Stomach (tissue), 8 donors: ENCODE measurements at regions not wholly inside any gene's neighbourhood (a gene's known extent, or its start where the extent isn't known, plus 50 kb on each side); places are given as distances from the start of the nearest gene placed in this dataset.
A peak's percentile ranks its signal among the peaks of the same experiment; 100 is the strongest.

Source experiments
- DNase-seq, 2 donors: peaks; one replicate each; pipeline versions ENCODE4 v3.0.0 to v3.0.0-alpha.2; 2013 to 2019
- H3K27ac ChIP-seq, 5 donors: fragments of 200-600 bp in 4 of 5; sonication (generic) in 4 of 5; one replicate each; pipeline ENCODE4 v1.5.1; 2013 to 2019; ENCODE audit warnings: mild to moderate bottlenecking in 1 of 5, moderate library complexity in 1 of 5
- H3K27me3 ChIP-seq, 3 donors: fragments of 200-600 bp; sonication (generic); one replicate each; pipeline ENCODE4 v1.5.1; 2017 to 2019; ENCODE audit warnings: mixed run types in 1 of 3
- H3K36me3 ChIP-seq, 4 donors: fragments of 200-600 bp; sonication (generic); 1 replicate in 3 of 4; 2 replicates in 1 of 4; pipeline ENCODE4 v1.5.1; 2016 to 2019
- H3K4me1 ChIP-seq, 4 donors: fragments of 200-600 bp; sonication (generic); one replicate each; pipeline ENCODE4 v1.5.1; 2016 to 2019
- H3K4me3 ChIP-seq, 4 donors: fragments of 200-600 bp; sonication (generic) in 3 of 4; one replicate each; pipeline ENCODE4 v1.5.1; 2016 to 2019; ENCODE audit warnings: mild to moderate bottlenecking in 1 of 4
- H3K9me3 ChIP-seq, 4 donors: fragments of 200-600 bp; sonication (generic); one replicate each; pipeline ENCODE4 v1.5.1; 2016 to 2019
- CTCF ChIP-seq, 7 experiments: fragments of 450-650 bp in 4 of 7; fragments of 200-600 bp in 3 of 7; sonication (generic) in 3 of 7; IDR thresholded peaks; one replicate each; pipeline ENCODE4 v1.5.1; 2016 to 2019; ENCODE audit warnings: antibody characterized with exemption in 7 of 7, control low read depth in 2 of 7, mild to moderate bottlenecking in 1 of 7
- EP300 ChIP-seq: sonication (generic); formaldehyde crosslinking; IDR thresholded peaks from one replicate; pipeline ENCODE4 v1.6.1; 2017; ENCODE audit warnings: antibody characterized with exemption
- POLR2A ChIP-seq, 4 donors: fragments of 450-650 bp; IDR thresholded peaks; one replicate each; pipeline ENCODE4 v1.6.1; 2016; ENCODE audit warnings: antibody characterized with exemption in 4 of 4, control low read depth in 2 of 4, mild to moderate bottlenecking in 1 of 4, moderate library complexity in 1 of 4
- POLR2AphosphoS5 ChIP-seq, 3 donors: sonication (generic); formaldehyde crosslinking; IDR thresholded peaks; one replicate each; pipeline ENCODE4 v1.6.1; 2016; ENCODE audit warnings: antibody characterized with exemption in 3 of 3
- WGBS, 5 donors: extraction: QIAGEN DNeasy Blood & Tissue Kit in 3 of 5; methylation state at CpG; one replicate each; pipeline versions ENCODE4 v1.1.5 to v1.1.7; 2013 to 2018; 5-methylcytosine and 5-hydroxymethylcytosine counted together
- intact Hi-C: fragments of 100-400 bp; cut with DNase I; formaldehyde crosslinking; loops from one replicate; pipeline ENCODE4 v1.15.1; 2023; ENCODE audit warnings: low total_unique reads
- donor health status: healthy with polysubstance abuse.
- donor health status: Bipolar disorder and iron deficiency.
- donor health status: healthy.

GRCh38 chr2:226272435-226272834, 527.2 kb downstream of the IRS1 start:
- intact Hi-C loops = no loop called here
- 24 to 56% (median 43%) methylated on average over 1 of the region's 1 CpG for WGBS, 5 donors
- no peak for DNase-seq
- Histone ChIP-seq H3K27ac (no peak overlapping the region), H3K27me3 (no peaks in the 10 kb centered on the region), H3K36me3 (no peaks in the 10 kb centered on the region), H3K4me1 (no peaks in the 10 kb centered on the region), H3K4me3 (no peak overlapping the region), H3K9me3 (no peaks in the 10 kb centered on the region)
- TF ChIP-seq POLR2AphosphoS5 (IDR thresholded peaks at IDR 0.05) = no peak
- TF ChIP-seq CTCF (IDR thresholded peaks at IDR 0.05) = no peak
- TF ChIP-seq POLR2A (IDR thresholded peaks at IDR 0.05) = no peak
- TF ChIP-seq EP300 = no peak

- H3K9me3 ChIP-seq = no peaks in the 10 kb centered on the region
- WGBS, 5 donors = 53 to 64% (median 59%) methylated on average over 6 of the region's 6 CpGs
- no peaks in the 10 kb centered on the region for H3K4me1 ChIP-seq
- intact Hi-C loops = no loop called here
- no peak overlapping the region for H3K27ac ChIP-seq
- DNase-seq = no peak
- no peaks in the 10 kb centered on the region for H3K36me3 ChIP-seq
- TF ChIP-seq EP300 = no peak
- TF ChIP-seq CTCF (IDR thresholded peaks at IDR 0.05) = no peak
- no peak for TF ChIP-seq POLR2AphosphoS5 (IDR thresholded peaks at IDR 0.05)
- no peak for TF ChIP-seq POLR2A (IDR thresholded peaks at IDR 0.05)
- no peak overlapping the region for H3K4me3 ChIP-seq
- H3K27me3 ChIP-seq = no peaks in the 10 kb centered on the region
These were observed 529.1 kb downstream of the IRS1 start for GRCh38 chr2:226270285-226271058.

GRCh38 chr2:226267516-226268289, 531.9 kb downstream of the IRS1 start:
- Histone ChIP-seq H3K4me1 (no peaks in the 10 kb centered on the region), H3K4me3 (no peak overlapping the region), H3K27ac (no peak overlapping the region), H3K27me3 (no peaks in the 10 kb centered on the region), H3K36me3 (no peaks in the 10 kb centered on the region), H3K9me3 (no peaks in the 10 kb centered on the region)
- no peak for DNase-seq
- TF ChIP-seq EP300 (no peak), POLR2A (IDR thresholded peaks at IDR 0.05) (no peak)
- 85 to 96% (median 89%) methylated on average over 3 of the region's 3 CpGs for WGBS, 5 donors
- intact Hi-C loops = no loop called here

- H3K27me3 ChIP-seq = no peaks in the 10 kb centered on the region
- H3K9me3 ChIP-seq = no peaks in the 10 kb centered on the region
- H3K4me3 ChIP-seq = no peak overlapping the region
- TF ChIP-seq CTCF (IDR thresholded peaks at IDR 0.05) (no peak), EP300 (no peak), POLR2AphosphoS5 (IDR thresholded peaks at IDR 0.05) (no peak), POLR2A (IDR thresholded peaks at IDR 0.05) (no peak)
- no peaks in the 10 kb centered on the region for H3K4me1 ChIP-seq
- intact Hi-C loops = no loop called here
- no peak overlapping the region for H3K27ac ChIP-seq
- peak in 1 of 2 donors; percentile 5 for DNase-seq
- H3K36me3 ChIP-seq = no peaks in the 10 kb centered on the region
- WGBS, 5 donors = 61 to 89% (median 85%) methylated on average over 4 of the region's 4 CpGs
These were observed 542.8 kb downstream of the IRS1 start for GRCh38 chr2:226256709-226257376.
